Hematopoietic multipotent progenitor cell treated with erythropoietin and hydrocortisone succinate and interleukin-3 and kit ligand, for 6 days (in vitro differentiated cells): ENCODE measurements at regions not wholly inside any gene's neighbourhood (a gene's known extent, or its start where the extent isn't known, plus 50 kb on each side); places are given as distances from the start of the nearest gene placed in this dataset.

Source experiments
- DNase-seq: peaks from one replicate; pipeline ENCODE4 v3.0.0-alpha.2; 2015

GRCh38 chr12:93256256-93256969 is 121.3 kb upstream of the NUDT4 start:
- DNase-seq = no peak

- DNase-seq = no peak
Measured at GRCh38 chr12:93261505-93262094, 116.1 kb upstream of the NUDT4 start.

- DNase-seq = no peak
Measured at GRCh38 chr12:93272997-93273396, 104.7 kb upstream of the NUDT4 start.

- no peak for DNase-seq
Measured at GRCh38 chr12:93273834-93274564, 103.7 kb upstream of the NUDT4 start.

- DNase-seq = no peak
Measured at GRCh38 chr12:93274937-93275336, 102.8 kb upstream of the NUDT4 start.

GRCh38 chr12:93275589-93275988 is 102.1 kb upstream of the NUDT4 start:
- no peak for DNase-seq

GRCh38 chr12:93279565-93280412 is 97.9 kb upstream of the NUDT4 start:
- no peak for DNase-seq

GRCh38 chr12:93287149-93287548 is 90.6 kb upstream of the NUDT4 start:
- DNase-seq = no peak

- no peak for DNase-seq
Measured at GRCh38 chr12:93288626-93289025, 89.1 kb upstream of the NUDT4 start.

GRCh38 chr12:93290391-93290790 is 87.3 kb upstream of the NUDT4 start:
- no peak for DNase-seq

- DNase-seq = no peak
Measured at GRCh38 chr12:93292213-93292612, 85.5 kb upstream of the NUDT4 start.

- no peak for DNase-seq
Measured at GRCh38 chr12:93292731-93293566, 84.8 kb upstream of the NUDT4 start.

- DNase-seq = no peak
Measured at GRCh38 chr12:93297032-93297431, 80.7 kb upstream of the NUDT4 start.

- DNase-seq = no peak
Measured at GRCh38 chr12:93297536-93297935, 80.2 kb upstream of the NUDT4 start.

GRCh38 chr12:93299262-93299846 is 78.4 kb upstream of the NUDT4 start:
- no peak for DNase-seq

GRCh38 chr12:93300611-93301021 is 77.1 kb upstream of the NUDT4 start:
- no peak for DNase-seq

GRCh38 chr12:93302331-93303229 is 75.1 kb upstream of the NUDT4 start:
- DNase-seq = no peak

- DNase-seq = no peak
Measured at GRCh38 chr12:93306636-93307035, 71.1 kb upstream of the NUDT4 start.

- DNase-seq = no peak
Measured at GRCh38 chr12:93308281-93308680, 69.4 kb upstream of the NUDT4 start.

- DNase-seq = no peak
Measured at GRCh38 chr12:93311827-93312226, 65.9 kb upstream of the NUDT4 start.

- DNase-seq = no peak
Measured at GRCh38 chr12:93314177-93314497, 63.6 kb upstream of the NUDT4 start.
